ENCODE measurements at regions not wholly inside any gene's neighbourhood (a gene's known extent, or its start where the extent isn't known, plus 50 kb on each side); places are given as distances from the start of the nearest gene placed in this dataset.
"Not testable (repeated sequence)": the region's sequence is repeated elsewhere in the genome, so short reads cannot be mapped to it uniquely, and the experiment has no call there.

DNA sequence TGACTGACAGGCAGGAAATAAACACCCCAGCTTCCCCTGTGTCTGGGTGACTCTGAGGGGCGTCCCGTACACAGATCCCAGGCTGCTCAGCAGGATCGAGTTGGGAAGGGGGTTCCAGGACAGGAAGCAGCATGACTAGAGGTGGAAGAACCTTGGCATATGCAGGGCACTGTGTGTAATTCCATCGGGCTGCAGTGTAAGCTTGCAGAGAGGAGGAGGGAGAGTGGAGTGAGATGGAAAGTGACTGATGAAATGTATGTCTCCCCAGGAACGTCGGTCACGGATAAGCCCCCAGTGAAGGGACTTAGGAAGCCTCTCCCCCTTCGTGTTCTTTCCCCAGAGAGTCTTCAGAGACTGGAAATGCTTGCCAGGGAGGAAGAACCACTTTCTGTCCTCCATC is 198.4 kb upstream of the SULF2 start:
- DNase-seq (ENCODE audit: low read depth) = not testable (repeated sequence)

DNA sequence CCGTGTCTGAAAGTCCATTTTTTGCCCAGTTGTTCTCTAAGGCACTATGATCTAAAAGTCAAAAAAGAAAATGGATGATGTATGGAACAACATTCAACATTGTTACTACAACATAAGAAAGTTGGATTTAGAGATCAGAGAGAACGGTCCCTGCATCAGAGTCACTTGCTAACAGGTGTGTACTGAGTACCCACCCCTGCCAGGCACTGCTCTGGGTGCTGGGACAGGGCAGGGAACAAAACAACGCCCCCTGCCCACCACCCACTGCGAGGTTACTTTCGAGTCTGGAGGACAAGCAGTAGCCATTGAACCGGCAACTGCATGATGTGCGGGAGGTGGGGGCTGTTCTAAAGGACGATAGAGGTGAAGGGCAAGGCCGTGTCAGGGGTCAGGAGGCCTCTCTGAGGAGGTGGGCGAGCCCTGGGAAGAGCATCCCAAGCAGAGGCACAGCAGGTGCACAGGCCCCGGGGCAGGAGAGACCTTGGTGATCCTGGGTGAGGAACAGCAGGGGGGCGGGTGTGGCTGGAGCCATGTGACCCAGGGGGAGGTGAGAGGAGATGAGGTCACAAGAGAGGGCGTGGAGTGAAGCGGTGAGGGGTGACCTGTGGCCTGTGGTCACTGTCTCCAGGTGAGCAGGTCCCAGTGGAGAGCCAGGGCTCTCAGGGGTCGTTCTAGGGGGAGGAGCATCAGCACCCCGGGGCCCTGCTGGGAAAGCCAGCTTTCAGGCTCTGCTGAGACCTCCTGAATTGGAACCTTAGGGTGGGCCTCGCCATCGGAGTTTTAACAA is 197.5 kb upstream of the SULF2 start:
- DNase-seq (ENCODE audit: low read depth) = no peak

DNA sequence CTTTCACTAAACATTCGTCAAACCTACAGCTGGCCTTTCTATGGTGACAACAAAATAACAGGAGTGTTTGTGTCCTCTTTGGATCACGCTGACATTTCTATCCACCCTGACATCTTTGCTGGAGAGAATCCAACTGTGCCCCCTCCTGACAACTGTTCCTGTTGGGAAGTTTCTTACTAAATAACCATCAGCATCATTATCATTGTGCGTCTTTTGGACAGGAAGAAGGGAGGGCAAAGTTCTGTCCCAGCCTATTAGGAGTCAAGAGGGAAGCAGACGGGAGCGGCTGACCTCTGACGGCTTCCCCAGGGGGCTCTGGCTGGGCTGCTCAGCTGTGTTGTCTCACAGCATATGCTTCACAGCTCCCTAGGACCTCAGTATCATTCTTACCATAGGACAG is 195.9 kb upstream of the SULF2 start:
- DNase-seq (ENCODE audit: low read depth) = no peak

DNA sequence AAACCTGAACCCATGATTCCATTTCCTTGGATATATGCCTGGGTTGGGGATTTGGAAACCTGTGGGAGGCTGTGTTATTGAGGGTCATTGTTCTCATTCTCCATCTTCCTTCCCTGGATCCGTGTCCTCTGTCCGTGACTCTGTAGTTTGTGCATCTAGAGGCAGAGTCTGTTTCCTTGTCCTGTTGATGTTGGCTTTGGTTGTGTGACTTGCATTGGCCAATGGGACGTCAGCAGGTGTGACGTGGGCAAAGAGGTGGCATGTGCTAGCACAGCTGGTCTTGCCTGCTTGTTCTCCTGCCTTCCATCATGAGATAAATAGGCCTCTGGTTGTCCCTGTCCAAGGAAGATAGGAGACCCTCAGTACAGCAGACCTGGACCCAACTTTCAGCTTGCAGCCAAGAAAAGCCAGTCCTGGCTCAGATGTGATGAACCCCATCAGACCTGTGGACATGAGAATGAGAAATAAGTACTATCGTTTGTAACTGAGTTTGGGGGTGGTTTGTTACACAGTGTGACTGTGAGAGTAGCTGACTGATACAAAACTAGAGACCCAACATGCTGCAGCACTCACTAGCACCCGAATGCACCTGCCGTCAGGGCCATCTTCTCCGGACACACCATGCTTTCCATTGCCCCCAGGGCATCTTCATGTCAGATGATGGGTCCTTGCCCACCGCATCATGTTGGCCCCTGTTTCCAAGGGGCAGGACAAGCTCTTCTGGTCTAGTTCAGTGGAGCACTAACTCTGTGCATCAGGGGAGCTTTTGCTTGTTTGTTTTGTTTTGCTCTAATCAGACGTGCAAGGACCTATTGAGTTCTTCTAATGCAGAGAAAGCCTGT is 195.3 kb upstream of the SULF2 start:
- DNase-seq (ENCODE audit: low read depth) = no peak

DNA sequence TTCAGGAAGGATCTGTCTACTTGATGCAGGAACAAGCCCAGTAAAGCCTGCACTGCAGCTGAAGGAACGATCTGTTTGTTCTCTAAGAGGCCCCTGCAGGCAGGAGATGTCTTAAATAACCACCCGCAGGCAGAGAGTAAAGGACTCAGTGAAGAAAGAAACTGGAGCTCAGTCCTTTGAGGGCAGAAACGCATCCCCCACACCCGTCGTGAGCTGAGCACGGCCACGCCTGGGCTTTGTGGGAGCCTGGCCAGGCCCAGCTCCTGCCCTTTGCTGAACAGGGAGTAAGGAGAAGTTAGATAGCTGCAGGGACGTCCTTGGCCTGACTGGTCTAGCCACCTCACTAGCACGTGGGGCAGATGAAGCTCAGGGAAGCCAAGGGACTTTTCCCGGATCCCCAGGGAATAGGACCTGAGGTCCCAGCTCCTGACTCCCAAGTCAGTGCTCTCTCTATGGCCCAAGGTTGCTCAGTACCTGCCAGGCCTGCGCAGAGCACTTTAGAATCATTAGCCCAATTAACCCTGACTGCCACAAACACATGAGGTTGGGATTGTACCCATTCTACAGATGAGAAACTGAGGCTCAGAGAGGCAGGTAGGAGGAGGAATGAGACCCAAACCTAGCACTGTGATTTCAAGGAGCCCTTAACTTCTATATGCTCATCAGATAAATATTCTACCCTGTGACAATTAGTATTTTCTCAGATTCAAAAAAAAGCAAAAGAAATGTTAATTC is 194.2 kb upstream of the SULF2 start:
- not testable (repeated sequence) for DNase-seq (ENCODE audit: low read depth)

DNA sequence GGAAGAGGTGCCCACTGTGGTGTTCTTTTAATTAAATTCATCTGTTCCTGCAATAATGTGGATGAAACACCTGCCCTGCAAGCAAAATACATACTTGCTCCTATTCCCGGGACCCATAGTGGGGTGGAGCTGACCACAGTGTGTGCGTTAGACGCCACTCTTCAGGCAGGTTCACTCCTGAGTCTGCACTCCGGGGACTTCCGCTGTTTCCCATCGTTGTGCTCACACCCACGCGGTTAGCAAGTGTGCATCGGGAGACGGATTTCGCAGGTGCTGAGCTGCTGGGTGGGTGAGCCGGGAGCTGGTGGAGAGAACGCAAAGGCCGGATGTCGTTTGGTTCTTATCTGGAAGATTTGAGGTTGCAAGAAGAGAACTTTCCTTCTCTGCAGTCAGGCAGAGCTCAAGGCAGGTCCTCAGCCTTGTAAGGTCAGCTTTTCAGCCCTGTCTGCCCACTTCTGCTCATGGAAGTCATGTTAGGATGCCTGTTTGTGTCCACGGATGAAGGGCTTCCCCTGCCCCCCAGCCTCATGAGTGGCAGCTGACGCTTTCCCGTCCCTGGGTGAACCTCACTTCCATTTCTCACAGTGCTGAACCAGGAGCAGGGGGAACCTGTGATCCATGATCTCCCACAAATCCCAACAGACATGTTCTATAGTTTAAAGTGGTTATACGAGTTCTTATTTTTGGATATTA is 193.3 kb upstream of the SULF2 start:
- DNase-seq (ENCODE audit: low read depth) = not testable (repeated sequence)

DNA sequence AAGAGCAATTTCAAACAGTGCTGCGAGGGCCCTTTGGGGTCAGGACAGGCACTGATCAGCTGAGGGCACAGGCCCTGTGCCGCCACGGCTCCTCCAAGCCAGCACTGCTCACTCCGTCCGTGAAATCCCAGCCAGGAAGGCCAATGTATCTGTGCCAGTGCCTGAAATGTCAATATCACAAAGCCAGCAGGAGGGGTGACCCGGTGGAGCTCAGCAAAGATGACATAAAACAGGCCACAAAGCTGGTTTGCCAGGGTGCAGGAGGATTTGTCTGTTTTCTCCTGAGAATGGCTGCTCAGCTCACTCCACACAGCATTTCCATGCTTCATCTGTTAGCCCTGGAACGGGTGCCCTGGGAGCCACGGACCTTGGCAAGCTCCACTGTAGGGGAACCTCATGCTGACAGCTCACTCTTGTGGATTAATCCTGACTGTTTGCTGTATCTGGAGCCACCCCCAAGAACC is 192.5 kb upstream of the SULF2 start:
- not testable (repeated sequence) for DNase-seq (ENCODE audit: low read depth)

DNA sequence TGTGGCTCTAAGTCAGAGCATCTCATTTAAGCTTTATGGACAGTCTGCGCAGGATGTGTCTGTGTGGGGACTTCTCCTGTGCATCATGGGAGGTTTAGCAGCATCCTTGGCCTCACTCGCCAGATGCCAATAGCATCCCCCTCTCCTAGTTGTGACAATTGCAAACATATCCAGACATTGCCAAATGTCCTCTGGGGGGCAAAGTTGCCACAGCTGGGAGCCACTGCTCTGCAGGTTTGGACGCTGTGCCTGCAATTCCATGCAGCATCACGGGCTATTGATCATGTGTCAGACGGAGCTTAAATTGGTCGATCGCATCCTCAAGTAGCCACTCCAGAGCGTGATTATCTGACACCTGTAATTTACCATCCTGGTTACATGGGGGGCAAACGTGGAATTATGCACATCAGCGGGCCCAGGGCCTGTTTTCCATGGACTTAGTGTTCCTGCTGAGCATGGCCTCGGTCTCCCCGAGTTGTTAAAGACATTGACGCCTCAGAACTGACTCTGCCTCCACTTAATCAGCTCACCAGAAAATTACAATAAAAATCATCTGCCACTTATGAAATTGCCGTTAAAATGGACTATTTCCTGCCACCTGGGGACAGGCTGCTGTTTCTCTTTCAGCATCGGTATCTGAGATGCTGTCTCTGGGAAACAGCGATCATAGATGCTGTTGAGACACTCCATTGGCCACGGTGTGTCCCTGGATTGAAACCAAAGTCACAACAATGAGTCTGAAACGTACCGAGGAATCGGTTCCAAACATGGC is 191.9 kb upstream of the SULF2 start:
- DNase-seq (ENCODE audit: low read depth) = not testable (repeated sequence)

DNA sequence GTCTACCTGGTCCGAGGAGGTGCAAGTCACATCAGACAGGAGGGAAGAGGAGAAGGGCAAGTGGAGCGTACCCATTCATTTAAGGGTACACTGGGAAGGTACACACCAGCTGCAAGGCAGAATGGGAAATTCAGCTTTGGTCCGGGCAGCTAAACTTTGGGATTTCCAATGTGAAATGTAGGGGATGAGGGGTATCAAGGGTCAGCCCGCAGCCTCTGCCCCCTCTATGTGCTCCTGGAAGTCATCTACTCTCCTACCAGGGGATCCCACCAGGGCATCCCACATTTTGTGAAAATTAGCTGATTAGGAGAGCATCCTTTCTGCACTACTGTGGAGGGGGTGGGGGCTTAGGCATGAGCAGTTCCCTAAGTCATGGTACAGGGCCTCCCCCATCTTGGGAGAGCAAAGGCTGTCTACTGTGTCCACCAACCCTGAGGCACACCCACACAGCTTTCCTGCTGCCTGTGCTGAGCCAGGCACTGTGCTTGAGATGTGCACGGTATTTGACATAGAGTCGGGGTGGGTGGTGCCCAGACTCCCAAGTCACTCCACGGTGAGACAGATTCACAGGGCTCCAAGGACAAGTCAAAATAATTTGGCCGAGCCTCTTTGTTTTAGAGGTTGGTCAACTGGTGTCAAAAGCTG is 189.1 kb upstream of the SULF2 start:
- no peak for DNase-seq (ENCODE audit: low read depth)

DNA sequence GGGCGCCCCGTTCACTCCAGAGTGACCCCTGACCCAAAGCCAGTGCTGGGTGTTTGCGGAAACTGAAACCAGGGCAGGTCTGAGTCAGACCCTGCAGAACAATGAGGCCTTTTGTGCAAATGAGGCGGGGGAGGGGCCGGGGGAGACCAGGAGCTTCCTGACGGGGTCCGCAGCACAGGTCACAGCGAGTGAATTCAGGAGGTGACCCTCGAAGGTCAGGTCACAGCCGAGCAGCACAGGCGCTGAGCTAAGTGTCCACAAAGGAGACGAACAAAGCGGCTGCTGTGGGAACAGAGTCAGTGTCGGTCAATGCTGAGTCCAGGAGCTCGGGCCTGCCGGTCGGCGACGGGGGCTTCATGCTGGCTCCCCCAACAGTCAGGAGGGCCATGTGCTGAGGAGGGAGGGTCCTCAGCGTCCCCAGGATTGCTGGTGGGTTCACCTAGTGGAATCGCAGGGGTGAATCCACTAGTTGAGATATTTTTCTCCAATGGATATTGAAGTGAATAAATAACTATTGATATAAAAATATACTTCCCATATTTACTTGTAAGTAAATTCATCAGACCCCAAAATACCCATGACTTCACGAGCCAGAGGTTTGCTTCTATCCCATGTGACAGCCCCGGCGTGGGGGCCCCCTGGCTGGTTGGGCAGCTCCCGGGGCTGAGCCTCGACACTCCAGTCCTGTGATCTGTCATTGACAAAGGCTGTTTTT is 188.4 kb upstream of the SULF2 start:
- DNase-seq (ENCODE audit: low read depth) = no peak

DNA sequence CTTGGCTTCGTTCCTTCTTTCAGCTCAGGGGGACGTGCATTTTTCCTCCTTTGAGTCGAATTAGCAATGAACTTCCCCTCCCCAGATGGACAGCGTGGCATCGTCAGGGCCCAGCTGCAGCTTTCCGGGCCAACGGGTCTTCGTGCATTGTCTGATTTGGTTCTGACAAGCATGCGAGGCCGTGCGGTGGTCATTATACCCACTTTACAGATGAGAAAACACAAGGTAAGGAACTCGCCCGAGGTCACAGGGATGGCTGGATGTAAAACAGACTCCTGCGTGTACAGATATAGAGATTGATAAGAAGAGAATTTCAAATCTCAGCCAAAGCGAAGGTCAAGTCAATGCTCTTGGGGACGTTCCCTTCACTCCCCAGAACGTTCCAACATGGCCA is 187.6 kb upstream of the SULF2 start:
- DNase-seq (ENCODE audit: low read depth) = no peak

DNA sequence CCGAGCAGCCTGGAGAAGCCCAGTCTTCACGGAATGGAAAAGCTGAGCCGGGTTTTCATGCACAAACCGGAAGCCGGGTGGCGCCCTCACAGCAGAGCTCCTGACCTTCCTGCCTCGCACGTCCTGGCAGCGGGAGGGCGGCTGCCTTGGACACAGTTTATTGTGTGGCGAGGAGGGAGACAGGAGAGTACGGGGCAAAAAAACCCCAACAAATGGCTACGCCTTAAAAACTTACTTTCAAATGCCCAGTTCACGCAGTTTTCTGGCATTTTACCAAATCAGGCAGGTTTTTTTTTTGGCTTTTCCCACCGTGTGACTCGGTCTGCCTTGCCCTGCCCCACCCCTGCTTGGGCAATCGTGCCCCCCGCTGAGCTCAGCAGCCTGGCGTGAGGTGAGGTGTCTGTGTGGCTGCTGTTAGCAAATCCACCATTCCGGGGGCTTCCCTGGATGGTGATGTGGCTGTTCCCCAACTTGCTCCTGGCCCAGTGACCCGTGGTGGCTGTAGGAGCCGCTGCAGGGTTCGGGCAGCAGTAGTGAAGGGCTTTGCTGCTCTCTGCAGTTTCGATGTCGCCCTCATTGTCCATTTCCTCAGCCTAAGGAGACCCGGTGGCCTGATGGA is 187.1 kb upstream of the SULF2 start:
- not testable (repeated sequence) for DNase-seq (ENCODE audit: low read depth)

DNA sequence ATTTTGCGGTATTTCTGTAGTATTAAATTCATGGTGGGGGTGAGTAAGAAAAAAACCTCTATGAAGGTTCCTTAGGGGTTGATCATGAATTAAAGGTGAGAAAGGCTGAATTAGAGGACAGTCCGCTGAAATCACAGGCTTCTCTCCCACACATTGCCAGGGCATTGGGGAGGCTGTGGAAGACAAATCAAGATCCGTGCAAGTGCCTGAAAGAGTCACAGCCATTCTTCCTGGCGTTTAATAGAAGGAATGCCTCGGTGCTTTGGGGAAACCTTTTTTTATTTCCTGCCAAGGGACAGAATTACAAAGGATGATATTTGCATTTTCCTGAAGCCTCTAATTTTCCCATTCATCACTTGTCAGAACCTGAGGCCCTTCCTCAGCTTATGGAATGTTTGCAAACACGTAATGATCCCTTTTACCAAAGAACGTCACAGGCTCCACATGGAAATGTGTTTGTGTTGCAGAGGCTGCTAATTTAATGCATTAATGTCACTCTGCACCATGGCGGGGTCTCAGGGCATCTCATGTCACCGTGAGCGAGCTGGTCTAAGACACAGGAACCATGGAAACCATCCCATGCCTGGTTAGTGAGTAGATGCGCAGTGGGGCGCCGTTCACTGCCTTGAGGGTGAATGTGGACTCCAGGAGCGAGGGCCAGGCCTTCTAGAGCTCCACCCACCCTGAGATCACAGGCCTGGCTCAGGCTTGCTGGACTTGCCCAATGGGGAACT is 185.9 kb upstream of the SULF2 start:
- no peak for DNase-seq (ENCODE audit: low read depth)

DNA sequence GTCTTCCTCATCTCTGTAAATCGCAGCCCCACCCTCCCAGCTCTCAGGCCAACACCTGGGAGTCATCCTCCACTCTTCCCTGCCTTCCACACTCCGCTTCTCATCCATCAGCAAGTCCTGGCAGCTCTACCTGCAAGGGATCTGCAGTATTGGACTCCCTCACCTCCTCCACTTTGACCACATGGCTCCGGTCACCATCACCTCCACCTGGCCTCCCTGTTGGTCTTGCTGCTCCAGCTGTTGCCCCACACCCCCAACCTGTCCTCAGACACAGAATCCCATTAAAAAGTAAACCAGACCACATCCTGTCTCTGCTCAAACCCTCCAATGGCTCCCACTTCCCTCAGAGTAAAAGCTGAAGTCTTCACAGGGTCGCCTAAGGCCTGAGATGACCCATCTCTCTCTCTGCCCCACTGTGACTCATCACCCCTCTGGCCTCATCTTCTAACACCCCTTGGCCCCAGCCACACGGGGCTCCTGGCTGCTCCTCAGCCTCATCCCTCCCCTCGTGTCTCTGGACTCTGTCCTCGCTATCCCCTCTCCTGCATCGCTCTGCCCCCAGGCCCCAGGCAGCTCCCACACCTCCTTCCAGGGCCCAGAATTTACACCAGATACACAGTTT is 185.1 kb upstream of the SULF2 start:
- no peak for DNase-seq (ENCODE audit: low read depth)

DNA sequence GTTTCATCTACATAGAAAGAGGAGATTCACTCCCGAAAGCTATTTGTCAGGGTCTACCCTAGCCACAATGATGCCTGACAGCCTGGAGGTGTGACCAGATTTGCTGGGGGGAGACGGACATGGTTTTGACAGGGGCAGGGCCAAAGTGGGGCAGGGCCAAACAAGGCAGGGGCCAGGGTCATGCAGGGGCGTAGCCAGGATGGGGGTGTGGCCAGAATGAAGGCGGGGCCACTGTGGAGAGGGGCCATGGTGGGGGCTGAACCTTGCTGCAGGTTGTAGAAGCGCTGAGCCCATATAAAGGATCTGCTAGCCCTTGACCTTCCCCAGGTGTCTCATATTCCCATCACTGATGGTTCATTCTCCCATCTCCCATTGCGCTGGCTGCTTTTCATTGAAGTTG is 184.1 kb upstream of the SULF2 start:
- DNase-seq (ENCODE audit: low read depth) = no peak

DNA sequence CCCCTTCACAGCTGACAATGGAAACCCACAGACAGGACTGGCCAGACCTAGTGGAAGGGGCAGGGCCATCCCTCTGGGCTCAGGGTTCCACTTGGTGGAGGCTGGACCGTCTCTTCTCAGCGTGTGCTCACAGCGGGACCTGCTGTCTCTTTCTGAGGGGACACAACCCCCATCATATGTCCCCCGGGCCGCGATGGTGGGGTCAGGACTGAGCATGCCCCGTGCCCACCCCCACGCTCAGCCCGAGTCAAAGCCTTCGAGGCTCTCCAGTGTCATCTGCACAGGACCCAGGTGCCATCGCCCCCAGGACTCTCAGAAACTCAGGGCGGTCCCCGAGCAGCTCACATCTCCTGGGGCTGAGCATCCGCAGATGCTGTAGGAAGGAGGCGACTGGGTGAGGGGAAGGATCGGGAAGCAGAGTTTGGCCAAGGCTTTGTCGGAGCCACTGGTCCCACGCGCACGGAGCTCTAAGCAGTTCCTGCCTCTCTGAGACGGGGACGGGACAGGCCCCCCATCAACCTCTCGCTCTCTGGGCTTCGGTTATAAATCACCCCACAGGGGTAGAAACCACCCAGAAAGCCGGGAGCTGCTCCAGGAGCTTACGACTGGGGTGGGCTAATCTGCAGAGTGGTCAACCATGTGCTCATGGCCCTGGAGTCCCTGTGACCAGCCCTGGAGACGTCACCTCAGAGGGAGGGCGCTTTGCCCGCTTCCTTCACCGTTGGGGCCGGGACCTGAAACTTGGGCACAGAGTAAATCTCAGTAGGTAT is 183.4 kb upstream of the SULF2 start:
- DNase-seq (ENCODE audit: low read depth) = no peak

DNA sequence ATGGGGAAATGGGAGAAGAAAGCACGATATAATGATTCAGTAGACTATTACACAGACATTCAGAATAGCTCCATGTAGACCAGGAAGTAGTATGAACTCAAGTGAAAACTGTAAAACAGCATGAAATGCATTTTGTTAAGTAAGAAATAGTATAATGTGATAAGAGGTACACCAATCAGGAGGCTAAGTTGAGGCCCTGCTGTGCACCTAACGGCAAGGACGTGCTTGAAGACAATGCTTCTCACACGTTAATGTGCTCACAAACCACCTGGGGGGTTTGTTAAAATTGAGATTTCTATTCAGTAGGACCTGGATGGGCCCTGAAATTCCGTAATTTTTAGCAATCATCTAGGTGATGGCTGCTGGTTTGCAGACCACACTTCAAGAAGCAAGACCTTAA is 178.9 kb upstream of the SULF2 start:
- no peak for DNase-seq (ENCODE audit: low read depth)

DNA sequence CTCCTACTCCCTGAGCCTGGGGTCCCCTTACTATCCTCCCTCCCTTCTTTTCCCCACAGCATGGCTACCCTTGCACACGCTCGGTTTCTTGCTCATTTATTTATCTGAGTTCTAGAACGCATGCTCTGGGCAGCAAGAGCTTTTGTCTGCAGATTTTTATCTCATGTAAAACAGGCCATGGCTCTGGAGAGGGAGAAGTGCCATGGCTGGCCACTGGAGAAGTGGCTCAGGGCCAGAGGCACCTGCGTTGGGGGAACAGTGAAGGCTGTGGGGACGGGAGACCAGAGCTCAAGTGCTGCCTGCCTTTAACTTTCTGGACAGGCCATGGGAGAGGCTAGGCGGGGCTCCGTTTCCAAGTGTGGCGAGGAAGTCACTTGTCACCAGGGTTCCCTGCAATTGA is 177.7 kb upstream of the SULF2 start:
- no peak for DNase-seq (ENCODE audit: low read depth)

Data from stromal cell of bone marrow (primary cell).